ENCODE measurements at regions not wholly inside any gene's neighbourhood (a gene's known extent, or its start where the extent isn't known, plus 50 kb on each side); places are given as distances from the start of the nearest gene placed in this dataset.

DNA sequence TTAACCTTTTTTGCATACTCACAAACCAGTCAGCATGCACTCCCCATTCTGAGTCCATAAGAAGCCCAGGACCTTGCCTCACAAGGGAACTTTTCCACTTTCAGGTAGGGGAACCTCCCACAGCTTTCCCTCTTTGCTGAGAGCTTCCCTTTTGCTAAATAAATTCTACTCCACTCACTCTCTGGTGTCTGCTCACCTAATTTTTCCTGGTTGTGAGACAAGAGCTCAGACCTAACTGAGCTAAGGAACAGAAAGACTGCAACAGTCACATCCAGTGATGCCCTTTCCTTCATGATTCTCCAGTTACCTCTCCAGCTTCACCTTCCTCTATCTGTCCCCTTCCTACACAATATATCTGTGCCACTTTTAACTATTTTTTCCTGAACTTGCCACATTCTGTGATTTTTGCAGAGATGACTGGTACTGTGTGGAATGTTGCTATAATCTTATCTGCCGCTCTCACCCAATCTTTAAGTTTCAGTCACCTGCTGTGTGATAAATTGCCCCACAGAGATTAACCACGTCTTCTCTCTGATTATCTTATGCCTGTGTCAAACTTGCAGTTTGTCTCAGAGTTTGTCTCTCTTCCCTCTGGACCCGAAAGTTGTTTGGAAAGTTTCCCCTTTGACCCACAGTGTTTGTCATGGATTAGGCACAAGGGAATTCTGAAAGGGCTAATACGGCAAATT is 737.1 kb upstream of the FLRT2 start:
- TF ChIP-seq, protein P1, sequence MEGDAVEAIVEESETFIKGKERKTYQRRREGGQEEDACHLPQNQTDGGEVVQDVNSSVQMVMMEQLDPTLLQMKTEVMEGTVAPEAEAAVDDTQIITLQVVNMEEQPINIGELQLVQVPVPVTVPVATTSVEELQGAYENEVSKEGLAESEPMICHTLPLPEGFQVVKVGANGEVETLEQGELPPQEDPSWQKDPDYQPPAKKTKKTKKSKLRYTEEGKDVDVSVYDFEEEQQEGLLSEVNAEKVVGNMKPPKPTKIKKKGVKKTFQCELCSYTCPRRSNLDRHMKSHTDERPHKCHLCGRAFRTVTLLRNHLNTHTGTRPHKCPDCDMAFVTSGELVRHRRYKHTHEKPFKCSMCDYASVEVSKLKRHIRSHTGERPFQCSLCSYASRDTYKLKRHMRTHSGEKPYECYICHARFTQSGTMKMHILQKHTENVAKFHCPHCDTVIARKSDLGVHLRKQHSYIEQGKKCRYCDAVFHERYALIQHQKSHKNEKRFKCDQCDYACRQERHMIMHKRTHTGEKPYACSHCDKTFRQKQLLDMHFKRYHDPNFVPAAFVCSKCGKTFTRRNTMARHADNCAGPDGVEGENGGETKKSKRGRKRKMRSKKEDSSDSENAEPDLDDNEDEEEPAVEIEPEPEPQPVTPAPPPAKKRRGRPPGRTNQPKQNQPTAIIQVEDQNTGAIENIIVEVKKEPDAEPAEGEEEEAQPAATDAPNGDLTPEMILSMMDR (conservative IDR thresholded peaks at IDR 0.05; ENCODE audit: low read length) = no peak
- no peak for TF ChIP-seq EZH2phosphoT487 (IDR thresholded peaks at IDR 0.05; ENCODE audit: borderline replicate concordance, low read depth, low read length)

All from OCI-LY7 (cell line).